ENCODE measurements at regions not wholly inside any gene's neighbourhood (a gene's known extent, or its start where the extent isn't known, plus 50 kb on each side); places are given as distances from the start of the nearest gene placed in this dataset.
A peak's percentile ranks its signal among the peaks of the same experiment; 100 is the strongest.

GRCh38 chr1:56286506-56286905 lies 292.9 kb downstream of the PLPP3 start:
- FAIRE-seq (no peak), DNase-seq (ENCODE audit: low read depth in 1 of 2, low spot score in 1 of 2) (no peak), ATAC-seq (no peak)
- H3K4me3 ChIP-seq = no peak overlapping the region
- H3K4me2 ChIP-seq = no peak overlapping the region
- H3K4me1 ChIP-seq = peaks cover 20% of the 10 kb centered on the region
- peak overlapping the region; percentile 11 to 76; a peak in 4 of 6 replicates for H3K27ac ChIP-seq
- CTCF ChIA-PET = no interaction called here
- no peaks in the 10 kb centered on the region for H3K9me3 ChIP-seq
- POLR2A ChIA-PET = no interaction called here
- TF ChIP-seq ZC3H11A (IDR thresholded peaks at IDR 0.05) = no peak
- TF ChIP-seq HES2 (IDR thresholded peaks at IDR 0.05) = no peak
- no peak for TF ChIP-seq HOXB5 (CRISPR knock-in tag; IDR thresholded peaks at IDR 0.05)
- no peak for TF ChIP-seq JUNB (IDR thresholded peaks at IDR 0.05)
- TF ChIP-seq FOSB (CRISPR knock-in tag; IDR thresholded peaks at IDR 0.05) = no peak
- TF ChIP-seq POLR2AphosphoS2 (conservative IDR thresholded peaks at IDR 0.05; ENCODE audit: low read length) = no peak
- TF ChIP-seq RFX5 (IDR thresholded peaks at IDR 0.05) = no peak
- TF ChIP-seq HOXA7 (CRISPR knock-in tag; IDR thresholded peaks at IDR 0.05) = no peak
- no peak for TF ChIP-seq MAZ (IDR thresholded peaks at IDR 0.05; ENCODE audit: borderline replicate concordance, low read depth, low read length)
- no peak for TF ChIP-seq CHD4 (IDR thresholded peaks at IDR 0.05; ENCODE audit: borderline replicate concordance)
- TF ChIP-seq, protein P1, sequence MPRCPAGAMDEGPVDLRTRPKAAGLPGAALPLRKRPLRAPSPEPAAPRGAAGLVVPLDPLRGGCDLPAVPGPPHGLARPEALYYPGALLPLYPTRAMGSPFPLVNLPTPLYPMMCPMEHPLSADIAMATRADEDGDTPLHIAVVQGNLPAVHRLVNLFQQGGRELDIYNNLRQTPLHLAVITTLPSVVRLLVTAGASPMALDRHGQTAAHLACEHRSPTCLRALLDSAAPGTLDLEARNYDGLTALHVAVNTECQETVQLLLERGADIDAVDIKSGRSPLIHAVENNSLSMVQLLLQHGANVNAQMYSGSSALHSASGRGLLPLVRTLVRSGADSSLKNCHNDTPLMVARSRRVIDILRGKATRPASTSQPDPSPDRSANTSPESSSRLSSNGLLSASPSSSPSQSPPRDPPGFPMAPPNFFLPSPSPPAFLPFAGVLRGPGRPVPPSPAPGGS (IDR thresholded peaks at IDR 0.05) = no peak
- TF ChIP-seq, protein P2, sequence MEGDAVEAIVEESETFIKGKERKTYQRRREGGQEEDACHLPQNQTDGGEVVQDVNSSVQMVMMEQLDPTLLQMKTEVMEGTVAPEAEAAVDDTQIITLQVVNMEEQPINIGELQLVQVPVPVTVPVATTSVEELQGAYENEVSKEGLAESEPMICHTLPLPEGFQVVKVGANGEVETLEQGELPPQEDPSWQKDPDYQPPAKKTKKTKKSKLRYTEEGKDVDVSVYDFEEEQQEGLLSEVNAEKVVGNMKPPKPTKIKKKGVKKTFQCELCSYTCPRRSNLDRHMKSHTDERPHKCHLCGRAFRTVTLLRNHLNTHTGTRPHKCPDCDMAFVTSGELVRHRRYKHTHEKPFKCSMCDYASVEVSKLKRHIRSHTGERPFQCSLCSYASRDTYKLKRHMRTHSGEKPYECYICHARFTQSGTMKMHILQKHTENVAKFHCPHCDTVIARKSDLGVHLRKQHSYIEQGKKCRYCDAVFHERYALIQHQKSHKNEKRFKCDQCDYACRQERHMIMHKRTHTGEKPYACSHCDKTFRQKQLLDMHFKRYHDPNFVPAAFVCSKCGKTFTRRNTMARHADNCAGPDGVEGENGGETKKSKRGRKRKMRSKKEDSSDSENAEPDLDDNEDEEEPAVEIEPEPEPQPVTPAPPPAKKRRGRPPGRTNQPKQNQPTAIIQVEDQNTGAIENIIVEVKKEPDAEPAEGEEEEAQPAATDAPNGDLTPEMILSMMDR (IDR thresholded peaks at IDR 0.05) = no peak
- TF ChIP-seq RARB (CRISPR knock-in tag; IDR thresholded peaks at IDR 0.05) = no peak
- TF ChIP-seq EHF (CRISPR knock-in tag; IDR thresholded peaks at IDR 0.05) = no peak
- TF ChIP-seq RNF2 (IDR thresholded peaks at IDR 0.05; ENCODE audit: borderline replicate concordance, low read depth) = no peak

DNA sequence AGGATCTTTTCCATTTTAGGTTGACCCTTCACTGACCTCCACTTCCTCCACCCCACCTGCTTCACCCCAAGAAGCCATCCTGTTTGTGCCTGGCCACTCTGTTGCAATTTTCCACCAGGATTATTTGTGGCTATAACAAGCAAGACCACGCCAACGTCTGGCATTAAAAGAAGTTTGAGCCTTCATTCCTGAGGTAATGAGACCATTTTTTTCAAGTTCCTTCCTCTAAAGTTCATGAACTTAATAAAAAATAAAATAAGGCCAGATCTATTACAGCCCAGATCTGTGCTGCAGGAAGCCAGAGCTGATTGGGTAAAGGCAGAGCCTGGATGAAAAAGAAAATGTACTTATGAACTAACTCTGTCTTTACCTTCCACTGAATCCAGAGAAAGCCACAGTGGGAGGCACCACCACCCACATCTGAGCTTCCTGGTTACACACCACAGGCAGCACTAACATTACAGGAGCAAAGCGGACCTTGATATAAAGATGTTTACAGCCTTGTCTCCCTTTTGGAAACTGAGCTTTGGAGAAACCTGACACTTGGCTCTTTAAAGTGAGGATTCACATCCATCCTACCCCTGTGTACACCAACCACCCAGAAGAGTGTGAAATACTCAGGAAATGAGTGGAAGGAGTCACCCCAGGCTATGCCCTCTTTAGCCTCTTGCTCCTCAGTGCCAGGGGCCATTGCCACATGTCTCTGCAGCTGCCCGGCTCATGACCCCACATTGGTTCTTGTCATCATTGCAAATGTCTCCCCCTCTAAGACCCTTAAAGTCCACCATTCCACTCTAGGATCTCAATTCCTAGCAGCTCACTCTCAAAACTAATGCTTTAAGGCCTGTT lies 293.6 kb downstream of the PLPP3 start:
- ATAC-seq (peak in 1 of 2 experiments; percentile 30; a peak in 3 of 6 replicates), DNase-seq (ENCODE audit: low read depth in 1 of 2, low spot score in 1 of 2) (peak in 1 of 2 experiments; percentile 42), FAIRE-seq (no peak)
- ChIA-PET CTCF (no interaction called here), POLR2A (no interaction called here)
- Histone ChIP-seq H3K27ac (peak overlapping the region; percentile 48 to 76; a peak in 5 of 6 replicates), H3K4me3 (no peak overlapping the region), H3K4me1 (peaks cover 20% of the 10 kb centered on the region), H3K9me3 (no peaks in the 10 kb centered on the region), H3K4me2 (peak overlapping the region; percentile 49)
- no peak for TF ChIP-seq GATA3 (IDR thresholded peaks at IDR 0.05; ENCODE audit: borderline replicate concordance)
- TF ChIP-seq NFE2L2 (conservative IDR thresholded peaks at IDR 0.05; ENCODE audit: low read length) = no peak
- TF ChIP-seq E2F6 (IDR thresholded peaks at IDR 0.05; ENCODE audit: borderline replicate concordance, low read depth) = no peak
- TF ChIP-seq NR3C1 (IDR thresholded peaks at IDR 0.05) = no peak
- no peak for TF ChIP-seq PHF8 (IDR thresholded peaks at IDR 0.05; ENCODE audit: borderline replicate concordance, low read depth)
- no peak for TF ChIP-seq HEYL (CRISPR knock-in tag; IDR thresholded peaks at IDR 0.05)
- TF ChIP-seq ZC3H11A (IDR thresholded peaks at IDR 0.05) = no peak
- TF ChIP-seq ELK1 (IDR thresholded peaks at IDR 0.05; ENCODE audit: low read depth, low read length) = no peak
- TF ChIP-seq, protein P1 (IDR thresholded peaks at IDR 0.05) = no peak
- no peak for TF ChIP-seq FOSL2 (IDR thresholded peaks at IDR 0.05)
- no peak for TF ChIP-seq FOSL2 (CRISPR knock-in tag; IDR thresholded peaks at IDR 0.05)
- TF ChIP-seq KDM1A (IDR thresholded peaks at IDR 0.05; ENCODE audit: low read depth) = no peak
- TF ChIP-seq CBX8 (IDR thresholded peaks at IDR 0.05) = no peak
- no peak for TF ChIP-seq HOXB5 (CRISPR knock-in tag; IDR thresholded peaks at IDR 0.05)
- TF ChIP-seq REST (IDR thresholded peaks at IDR 0.05) = no peak
- 65% methylated on average over 4 of the region's 4 CpGs for WGBS (ENCODE audit: missing lambda C conversion rate)
